Lung (tissue), 11 donors: ENCODE measurements at regions not wholly inside any gene's neighbourhood (a gene's known extent, or its start where the extent isn't known, plus 50 kb on each side); places are given as distances from the start of the nearest gene placed in this dataset.

ENCODE experiments used
- ATAC-seq: fragments of 200-7000 bp; cut with Tn5 transposase; one replicate; pipeline ENCODE4 v1.9.1; 2020; ENCODE audit warnings: moderate number of reproducible peaks; ENCODE audit not compliant: insufficient read depth, low FRiP score
- DNase-seq, 3 donors: peaks; one replicate each; pipeline ENCODE4 v3.0.0-alpha.2; 2013 to 2017
- H3K27ac ChIP-seq, 2 donors: one replicate each; pipeline ENCODE4 v1.5.1; 2013; ENCODE audit warnings: mild to moderate bottlenecking in 2 of 2, moderate library complexity in 2 of 2, control low read depth in 1 of 2, inconsistent platforms in 1 of 2, low read depth in 1 of 2, low read length in 1 of 2
- H3K27me3 ChIP-seq, 3 donors: one replicate each; pipeline ENCODE4 v1.5.1; 2013; ENCODE audit warnings: low read length in 2 of 3; ENCODE audit not compliant: control insufficient read depth in 3 of 3, insufficient read depth in 3 of 3
- H3K36me3 ChIP-seq, 4 donors: one replicate each; pipeline ENCODE4 v1.5.1; 2013; ENCODE audit warnings: low read length in 4 of 4, mild to moderate bottlenecking in 1 of 4, moderate library complexity in 1 of 4; ENCODE audit not compliant: control insufficient read depth in 4 of 4, insufficient read depth in 4 of 4
- H3K4me1 ChIP-seq, 5 donors: one replicate each; pipeline ENCODE4 v1.5.1; 2013; ENCODE audit warnings: low read length in 5 of 5, mild to moderate bottlenecking in 2 of 5, moderate library complexity in 1 of 5; ENCODE audit not compliant: control insufficient read depth in 5 of 5, insufficient read depth in 5 of 5
- H3K4me3 ChIP-seq: one replicate; pipeline ENCODE4 v1.5.1; 2013; ENCODE audit warnings: mild to moderate bottlenecking, control low read depth, moderate library complexity
- H3K9ac ChIP-seq, 2 donors: one replicate each; pipeline ENCODE4 v1.5.1; 2013; ENCODE audit warnings: low read length in 2 of 2, control low read depth in 1 of 2; ENCODE audit not compliant: insufficient read depth in 1 of 2
- H3K9me3 ChIP-seq, 4 donors: one replicate each; pipeline ENCODE4 v1.5.1; 2013; ENCODE audit warnings: low read length in 3 of 4, mild to moderate bottlenecking in 1 of 4, moderate library complexity in 1 of 4; ENCODE audit not compliant: control insufficient read depth in 4 of 4, insufficient read depth in 3 of 4
- CTCF ChIP-seq: IDR thresholded peaks from 2 replicates; pipeline ENCODE4 v1.5.1; 2012; ENCODE audit warnings: mild to moderate bottlenecking; ENCODE audit errors: control extremely low read depth, extremely low read depth
- WGBS, 2 donors: extraction: QIAGEN DNeasy Blood & Tissue Kit; methylation state at CpG; one replicate each; pipeline ENCODE4 v1.1.7; 2013; 5-methylcytosine and 5-hydroxymethylcytosine counted together
- donor health status: control.
- donor health status: control.
- donor health status: Bipolar disorder and iron deficiency.
- donor health status: healthy.
- donor health status: DM: yes; HTN: yes; CAD: no.

- Histone ChIP-seq H3K4me1 (no peaks in the 10 kb centered on the region), H3K9ac (no peak overlapping the region), H3K27ac (no peak overlapping the region), H3K9me3 (no peaks in the 10 kb centered on the region), H3K27me3 (no peaks in the 10 kb centered on the region), H3K36me3 (no peaks in the 10 kb centered on the region), H3K4me3 (no peak overlapping the region)
- 57 to 63% methylated on average over 4 of the region's 4 CpGs for WGBS, 2 donors
- ATAC-seq (no peak), DNase-seq (peak in 2 of 3 donors; percentile 59 to 66)
- no peak for TF ChIP-seq CTCF
Measured at GRCh38 chr12:25853316-25854095, 105.0 kb upstream of the RASSF8 start.

GRCh38 chr12:25854991-25855390 lies 103.5 kb upstream of the RASSF8 start:
- H3K4me3 ChIP-seq: no peak overlapping the region
- WGBS, 2 donors: 94 to 96% methylated on average over 7 of the region's 7 CpGs
- no peaks in the 10 kb centered on the region for H3K4me1 ChIP-seq
- H3K9ac ChIP-seq: no peak overlapping the region
- no peaks in the 10 kb centered on the region for H3K36me3 ChIP-seq
- no peak overlapping the region for H3K27ac ChIP-seq
- ATAC-seq (no peak), DNase-seq (no peak)
- H3K27me3 ChIP-seq: no peaks in the 10 kb centered on the region
- no peaks in the 10 kb centered on the region for H3K9me3 ChIP-seq
- no peak for TF ChIP-seq CTCF

GRCh38 chr12:25855716-25856115 lies 102.8 kb upstream of the RASSF8 start:
- ATAC-seq: no peak
- TF ChIP-seq CTCF: no peak
- WGBS, 2 donors: 67 to 76% methylated on average over 3 of the region's 3 CpGs

GRCh38 chr12:25859976-25860375 lies 98.5 kb upstream of the RASSF8 start:
- DNase-seq (no peak), ATAC-seq (no peak)
- WGBS, 2 donors: 46 to 66% methylated on average over 7 of the region's 7 CpGs
- no peak overlapping the region for H3K9ac ChIP-seq
- H3K27me3 ChIP-seq: no peaks in the 10 kb centered on the region
- no peaks in the 10 kb centered on the region for H3K36me3 ChIP-seq
- no peaks in the 10 kb centered on the region for H3K4me1 ChIP-seq
- no peaks in the 10 kb centered on the region for H3K9me3 ChIP-seq
- TF ChIP-seq CTCF: no peak
- no peak overlapping the region for H3K4me3 ChIP-seq
- no peak overlapping the region for H3K27ac ChIP-seq

More at GRCh38 chr12:25855716-25856115, 102.8 kb upstream of the RASSF8 start:
- no peaks in the 10 kb centered on the region for H3K36me3 ChIP-seq
- no peak overlapping the region for H3K27ac ChIP-seq
- H3K9ac ChIP-seq: no peak overlapping the region
- no peak overlapping the region for H3K4me3 ChIP-seq
- H3K4me1 ChIP-seq: no peaks in the 10 kb centered on the region
- H3K27me3 ChIP-seq: no peaks in the 10 kb centered on the region
- H3K9me3 ChIP-seq: no peaks in the 10 kb centered on the region
- DNase-seq: no peak
